ENCODE measurements at regions not wholly inside any gene's neighbourhood (a gene's known extent, or its start where the extent isn't known, plus 50 kb on each side); places are given as distances from the start of the nearest gene placed in this dataset.
A peak's percentile ranks its signal among the peaks of the same experiment; 100 is the strongest.

DNA sequence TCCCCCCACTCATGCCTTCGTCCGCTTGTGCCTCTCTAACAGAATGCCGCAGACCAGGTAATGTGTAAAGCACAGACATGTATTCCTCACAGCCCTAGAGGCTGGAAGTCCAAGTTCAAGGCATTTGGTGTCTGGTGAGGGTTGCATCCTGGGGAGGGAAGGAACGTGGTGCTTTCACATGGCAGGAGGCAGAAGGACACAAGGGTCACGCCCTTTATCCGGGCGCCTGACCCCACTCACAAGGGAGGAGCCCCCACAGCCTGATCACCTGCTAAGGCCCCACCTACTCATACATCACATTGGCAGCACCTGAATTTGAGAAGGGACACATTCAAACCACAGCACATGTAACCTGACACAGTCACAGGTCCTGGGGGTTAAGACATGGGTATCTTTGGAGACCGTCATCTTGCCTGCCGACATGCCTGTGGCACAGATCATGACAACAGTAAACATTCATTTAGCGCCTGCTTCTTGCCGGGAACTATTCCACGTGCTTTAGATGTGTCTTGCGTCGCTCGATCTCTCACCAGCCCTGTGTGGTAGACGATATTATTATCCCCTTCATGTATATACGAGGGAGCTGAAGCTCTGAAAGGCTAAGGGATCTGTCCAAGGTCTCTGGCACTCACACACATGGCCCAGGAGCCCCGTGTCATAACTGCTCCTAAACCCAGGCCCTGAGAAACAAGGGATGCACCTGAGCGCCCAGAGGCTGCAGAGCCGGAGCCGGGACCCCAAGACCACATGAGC, 235.6 kb downstream of the NPHP4 start:
- TF ChIP-seq, protein P1, sequence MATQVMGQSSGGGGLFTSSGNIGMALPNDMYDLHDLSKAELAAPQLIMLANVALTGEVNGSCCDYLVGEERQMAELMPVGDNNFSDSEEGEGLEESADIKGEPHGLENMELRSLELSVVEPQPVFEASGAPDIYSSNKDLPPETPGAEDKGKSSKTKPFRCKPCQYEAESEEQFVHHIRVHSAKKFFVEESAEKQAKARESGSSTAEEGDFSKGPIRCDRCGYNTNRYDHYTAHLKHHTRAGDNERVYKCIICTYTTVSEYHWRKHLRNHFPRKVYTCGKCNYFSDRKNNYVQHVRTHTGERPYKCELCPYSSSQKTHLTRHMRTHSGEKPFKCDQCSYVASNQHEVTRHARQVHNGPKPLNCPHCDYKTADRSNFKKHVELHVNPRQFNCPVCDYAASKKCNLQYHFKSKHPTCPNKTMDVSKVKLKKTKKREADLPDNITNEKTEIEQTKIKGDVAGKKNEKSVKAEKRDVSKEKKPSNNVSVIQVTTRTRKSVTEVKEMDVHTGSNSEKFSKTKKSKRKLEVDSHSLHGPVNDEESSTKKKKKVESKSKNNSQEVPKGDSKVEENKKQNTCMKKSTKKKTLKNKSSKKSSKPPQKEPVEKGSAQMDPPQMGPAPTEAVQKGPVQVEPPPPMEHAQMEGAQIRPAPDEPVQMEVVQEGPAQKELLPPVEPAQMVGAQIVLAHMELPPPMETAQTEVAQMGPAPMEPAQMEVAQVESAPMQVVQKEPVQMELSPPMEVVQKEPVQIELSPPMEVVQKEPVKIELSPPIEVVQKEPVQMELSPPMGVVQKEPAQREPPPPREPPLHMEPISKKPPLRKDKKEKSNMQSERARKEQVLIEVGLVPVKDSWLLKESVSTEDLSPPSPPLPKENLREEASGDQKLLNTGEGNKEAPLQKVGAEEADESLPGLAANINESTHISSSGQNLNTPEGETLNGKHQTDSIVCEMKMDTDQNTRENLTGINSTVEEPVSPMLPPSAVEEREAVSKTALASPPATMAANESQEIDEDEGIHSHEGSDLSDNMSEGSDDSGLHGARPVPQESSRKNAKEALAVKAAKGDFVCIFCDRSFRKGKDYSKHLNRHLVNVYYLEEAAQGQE (IDR thresholded peaks at IDR 0.05; ENCODE audit: insufficient read depth in 1 of 2, low read depth in 2 of 2, low read length in 2 of 2), result peak in 1 of 2 experiments; percentile 52; a peak in 1 of 4 replicates
- TF ChIP-seq FOXP2 (optimal IDR thresholded peaks at IDR 0.05; ENCODE audit: borderline replicate concordance, extremely low read depth, extremely low read length, insufficient read depth), result no peak

DNA sequence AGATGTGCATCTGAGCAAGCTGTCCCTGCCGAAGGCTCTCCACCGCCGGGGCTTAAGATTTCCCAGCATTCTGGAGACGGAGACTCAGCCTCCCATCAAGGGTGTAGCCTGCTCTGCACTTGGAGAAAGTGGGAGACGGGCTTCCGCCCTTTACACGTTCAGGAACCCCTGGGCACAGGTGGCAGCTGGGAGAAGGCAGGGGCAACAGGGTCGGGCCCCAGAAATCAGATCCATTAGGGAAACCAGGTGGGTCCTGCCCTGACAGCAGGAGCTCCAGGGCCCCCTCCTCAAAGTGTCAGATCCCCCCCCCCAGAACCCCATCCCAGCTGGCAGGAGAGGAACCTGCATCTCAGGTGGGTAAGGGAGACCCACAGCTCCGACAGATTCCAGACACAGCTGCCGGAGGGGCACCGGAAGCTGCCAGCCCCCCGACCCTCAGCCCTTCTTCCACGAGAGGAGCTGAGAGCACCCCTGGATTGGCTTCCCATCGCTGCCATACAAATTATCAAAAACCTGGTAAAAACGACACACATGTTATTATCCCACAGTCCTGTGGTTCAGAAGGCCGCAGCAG, 236.6 kb downstream of the NPHP4 start:
- TF ChIP-seq FOXP2 (optimal IDR thresholded peaks at IDR 0.05; ENCODE audit: borderline replicate concordance, extremely low read depth, extremely low read length, insufficient read depth), result no peak
- TF ChIP-seq TAF1 (IDR thresholded peaks at IDR 0.05; ENCODE audit: borderline replicate concordance, insufficient read depth, low read length), result no peak
- TF ChIP-seq, protein P1 (IDR thresholded peaks at IDR 0.05; ENCODE audit: insufficient read depth in 1 of 2, low read depth in 2 of 2, low read length in 2 of 2), result no peak
- TF ChIP-seq POLR2AphosphoS5 (IDR thresholded peaks at IDR 0.05; ENCODE audit: low read depth, low read length), result no peak
- no peak for TF ChIP-seq SIN3A (IDR thresholded peaks at IDR 0.05; ENCODE audit: borderline replicate concordance, insufficient read depth, low read length)

DNA sequence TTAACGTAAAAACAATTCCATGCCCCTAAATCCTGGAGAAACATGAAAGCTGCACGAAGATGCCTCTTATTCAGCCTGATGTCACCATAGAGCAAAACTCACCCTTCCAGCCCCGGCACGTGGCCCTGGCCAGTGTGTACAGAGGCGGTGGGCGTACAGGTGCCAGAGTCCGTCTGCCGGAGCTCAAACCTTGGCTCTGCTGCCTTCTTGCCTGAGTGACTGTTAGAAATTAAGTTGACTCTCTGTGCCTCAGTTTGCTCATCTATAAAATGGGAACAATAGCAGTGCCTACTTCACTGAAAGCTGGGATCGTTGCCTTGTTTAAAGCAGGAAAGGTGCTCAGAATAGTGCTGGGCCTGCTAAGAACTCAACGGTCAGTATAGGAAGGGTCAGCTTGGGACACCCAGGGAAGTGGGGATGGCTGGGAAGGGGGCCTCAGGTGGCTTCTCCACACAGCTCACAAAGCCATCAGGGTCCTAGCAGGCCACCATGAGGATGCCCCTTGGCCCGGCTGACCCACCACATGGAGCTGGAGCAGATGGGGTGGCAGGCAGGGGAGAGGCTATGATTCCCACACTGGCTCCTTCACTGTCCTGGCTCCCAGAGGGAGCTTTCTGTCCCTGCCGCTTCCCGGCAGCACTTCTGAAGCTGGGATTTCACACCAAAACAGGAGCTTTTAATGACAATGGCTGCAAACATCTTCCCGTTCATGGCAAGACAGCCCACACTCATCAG, 237.2 kb downstream of the NPHP4 start:
- TF ChIP-seq POLR2AphosphoS5 (IDR thresholded peaks at IDR 0.05; ENCODE audit: low read depth, low read length), result no peak
- no peak for TF ChIP-seq TAF1 (IDR thresholded peaks at IDR 0.05; ENCODE audit: borderline replicate concordance, insufficient read depth, low read length)
- TF ChIP-seq FOXP2 (optimal IDR thresholded peaks at IDR 0.05; ENCODE audit: borderline replicate concordance, extremely low read depth, extremely low read length, insufficient read depth), result no peak
- no peak for TF ChIP-seq SIN3A (IDR thresholded peaks at IDR 0.05; ENCODE audit: borderline replicate concordance, insufficient read depth, low read length)
- TF ChIP-seq, protein P1 (IDR thresholded peaks at IDR 0.05; ENCODE audit: insufficient read depth in 1 of 2, low read depth in 2 of 2, low read length in 2 of 2), result no peak

DNA sequence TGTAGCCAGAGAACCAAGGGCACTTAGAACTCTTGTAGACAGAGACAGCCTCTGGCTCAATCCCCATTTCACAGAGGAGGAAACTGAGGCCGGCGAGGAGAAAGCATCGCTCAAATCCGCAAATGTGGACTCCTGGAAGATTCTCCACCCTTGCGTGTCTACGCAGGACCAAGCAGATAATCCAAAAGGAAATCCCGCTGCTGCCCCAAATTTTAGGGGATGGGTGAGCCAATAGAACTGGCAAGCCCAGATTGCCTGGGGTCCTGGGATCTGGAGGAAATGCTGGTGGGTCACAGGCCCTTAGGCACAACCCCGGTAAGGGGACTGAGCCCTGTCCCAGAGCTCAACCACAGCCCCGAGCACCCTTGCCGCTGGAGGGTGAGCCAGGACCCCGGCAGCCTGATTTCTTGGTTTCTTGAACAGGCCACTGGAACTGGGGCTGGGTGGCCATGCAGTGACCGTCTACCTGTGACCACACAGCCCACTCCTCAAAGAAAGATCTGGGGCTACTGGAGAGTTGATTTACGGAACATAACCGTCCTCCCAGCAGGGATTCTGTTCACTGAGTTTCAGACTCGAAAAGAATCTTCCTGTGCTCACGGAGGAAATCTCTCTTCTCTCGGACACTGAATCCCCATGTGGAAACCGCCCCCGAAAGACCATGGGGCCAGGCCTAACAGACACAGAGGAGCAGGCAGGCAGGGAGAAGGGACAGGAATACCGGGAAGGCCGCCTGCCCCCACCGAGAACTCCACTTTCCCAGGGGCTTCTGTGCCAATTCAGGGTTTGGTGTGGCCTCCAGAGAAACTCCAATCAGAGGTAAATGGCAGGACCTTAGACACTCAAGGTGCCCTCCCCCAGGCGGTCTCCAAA, 238.4 kb downstream of the NPHP4 start:
- TF ChIP-seq TAF1 (IDR thresholded peaks at IDR 0.05; ENCODE audit: borderline replicate concordance, insufficient read depth, low read length) (no peak), SIN3A (IDR thresholded peaks at IDR 0.05; ENCODE audit: borderline replicate concordance, insufficient read depth, low read length) (no peak)
- TF ChIP-seq, protein P1 (IDR thresholded peaks at IDR 0.05; ENCODE audit: insufficient read depth in 1 of 2, low read depth in 2 of 2, low read length in 2 of 2), result no peak

Data from PFSK-1 (cell line).